Activated B cell treated with CpG ODN at 0.5 μM for 24 hours (primary cell): ENCODE measurements at regions not wholly inside any gene's neighbourhood (a gene's known extent, or its start where the extent isn't known, plus 50 kb on each side); places are given as distances from the start of the nearest gene placed in this dataset.

Source experiments
- ATAC-seq: fragments of 200-7000 bp; cut with Tn5 transposase; one replicate; pipeline ENCODE4 v1.10.0; 2021; ENCODE audit warnings: low read depth, mild to moderate bottlenecking, moderate library complexity
- CTCF ChIA-PET: fragments of 350-600 bp; sonication (Branson Sonifier 250); formaldehyde crosslinking; loops from one replicate; lab custom pipeline; 2021; ENCODE audit warnings: antibody characterized with exemption; lab: Charles Lee
- POLR2A ChIA-PET: fragments of 350-600 bp; sonication (Branson Sonifier 250); formaldehyde crosslinking; loops from one replicate; lab custom pipeline; 2021; ENCODE audit warnings: antibody characterized with exemption; lab: Charles Lee
- DNase-seq: peaks from one replicate; pipeline ENCODE4 v3.0.0; 2022
- H3K27ac Mint-ChIP-seq: one replicate; pipeline ENCODE4 v1.8.0; 2020; ENCODE audit warnings: mixed read lengths
- H3K27me3 Mint-ChIP-seq: one replicate; pipeline ENCODE4 v1.8.0; 2021; ENCODE audit warnings: mixed read lengths
- H3K36me3 Mint-ChIP-seq: one replicate; pipeline ENCODE4 v1.8.0; 2021; ENCODE audit warnings: low read depth, mixed read lengths
- H3K4me1 Mint-ChIP-seq: one replicate; pipeline ENCODE4 v1.8.0; 2021; ENCODE audit warnings: mixed read lengths
- H3K4me3 Mint-ChIP-seq: one replicate; pipeline ENCODE4 v1.8.0; 2020; ENCODE audit warnings: mild to moderate bottlenecking, mixed read lengths
- H3K9me3 Mint-ChIP-seq: one replicate; pipeline ENCODE4 v1.8.0; 2020; ENCODE audit warnings: mixed read lengths
- CTCF ChIP-seq: fragments of 200-600 bp; IDR thresholded peaks from one replicate; pipeline ENCODE4 v1.8.0; 2022; ENCODE audit warnings: antibody characterized with exemption, mild to moderate bottlenecking
- intact Hi-C: fragments of 100-400 bp; cut with micrococcal nuclease; formaldehyde crosslinking; loops from one replicate; pipeline ENCODE4 v1.15.1; 2024

GRCh38 chr5:135141303-135142268 lies 107.6 kb upstream of the PITX1 start:
- peaks cover 15% of the 10 kb centered on the region for H3K4me1 Mint-ChIP-seq
- peaks cover 14% of the 10 kb centered on the region for H3K27me3 Mint-ChIP-seq
- intact Hi-C loops = no loop called here
- POLR2A ChIA-PET = no interaction called here
- CTCF ChIA-PET = no interaction called here
- no peak overlapping the region for H3K4me3 Mint-ChIP-seq
- ATAC-seq (no peak), DNase-seq (no peak)
- no peak for TF ChIP-seq CTCF
- no peak overlapping the region for H3K27ac Mint-ChIP-seq
- no peaks in the 10 kb centered on the region for H3K9me3 Mint-ChIP-seq
- no peaks in the 10 kb centered on the region for H3K36me3 Mint-ChIP-seq

GRCh38 chr5:135140446-135141204 lies 106.6 kb upstream of the PITX1 start:
- H3K27me3 Mint-ChIP-seq = peaks cover 17% of the 10 kb centered on the region

GRCh38 chr5:135139381-135140134 lies 105.5 kb upstream of the PITX1 start:
- Mint-ChIP-seq H3K4me3 (no peak overlapping the region), H3K36me3 (no peaks in the 10 kb centered on the region), H3K27me3 (peaks cover 18% of the 10 kb centered on the region), H3K27ac (no peak overlapping the region), H3K9me3 (no peaks in the 10 kb centered on the region), H3K4me1 (peaks cover 15% of the 10 kb centered on the region)
- intact Hi-C loops = no loop called here
- DNase-seq = no peak
- ChIA-PET POLR2A (no interaction called here), CTCF (no interaction called here)
- TF ChIP-seq CTCF = no peak
- ATAC-seq = no peak

More at GRCh38 chr5:135140446-135141204, 106.6 kb upstream of the PITX1 start:
- ChIA-PET CTCF (no interaction called here), POLR2A (no interaction called here)
- peaks cover 15% of the 10 kb centered on the region for H3K4me1 Mint-ChIP-seq
- H3K27ac Mint-ChIP-seq = no peak overlapping the region
- no peak for ATAC-seq
- no peak for TF ChIP-seq CTCF
- H3K36me3 Mint-ChIP-seq = no peaks in the 10 kb centered on the region
- no peaks in the 10 kb centered on the region for H3K9me3 Mint-ChIP-seq
- no peak for DNase-seq
- no peak overlapping the region for H3K4me3 Mint-ChIP-seq
- intact Hi-C loops = no loop called here

- TF ChIP-seq CTCF = no peak
- ChIA-PET CTCF (no interaction called here), POLR2A (no interaction called here)
- DNase-seq = no peak
- H3K27me3 Mint-ChIP-seq = peaks cover 18% of the 10 kb centered on the region
- ATAC-seq = no peak
- no peak overlapping the region for H3K4me3 Mint-ChIP-seq
- no peaks in the 10 kb centered on the region for H3K9me3 Mint-ChIP-seq
- H3K4me1 Mint-ChIP-seq = peaks cover 15% of the 10 kb centered on the region
- H3K36me3 Mint-ChIP-seq = no peaks in the 10 kb centered on the region
- H3K27ac Mint-ChIP-seq = no peak overlapping the region
- intact Hi-C loops = no loop called here
Observed at GRCh38 chr5:135138116-135138850, 104.3 kb upstream of the PITX1 start.
